ENCODE measurements at regions not wholly inside any gene's neighbourhood (a gene's known extent, or its start where the extent isn't known, plus 50 kb on each side); places are given as distances from the start of the nearest gene placed in this dataset.
"Not testable (repeated sequence)": the region's sequence is repeated elsewhere in the genome, so short reads cannot be mapped to it uniquely, and the experiment has no call there.

GRCh38 chrX:63198693-63199092 lies 152.4 kb downstream of the SPIN4 start:
- TF ChIP-seq SNAI2 (CRISPR knock-in tag; IDR thresholded peaks at IDR 0.05); RARB (CRISPR knock-in tag; IDR thresholded peaks at IDR 0.05); ZFP30 (CRISPR knock-in tag; IDR thresholded peaks at IDR 0.05); ZNF8 (CRISPR knock-in tag; IDR thresholded peaks at IDR 0.05); ZNF565 (CRISPR knock-in tag; conservative IDR thresholded peaks at IDR 0.05; ENCODE audit: low read depth); ZFP3 (CRISPR knock-in tag; IDR thresholded peaks at IDR 0.05); TOX (CRISPR knock-in tag; IDR thresholded peaks at IDR 0.05; ENCODE audit: borderline replicate concordance): not testable (repeated sequence)
- TF ChIP-seq, protein P1, sequence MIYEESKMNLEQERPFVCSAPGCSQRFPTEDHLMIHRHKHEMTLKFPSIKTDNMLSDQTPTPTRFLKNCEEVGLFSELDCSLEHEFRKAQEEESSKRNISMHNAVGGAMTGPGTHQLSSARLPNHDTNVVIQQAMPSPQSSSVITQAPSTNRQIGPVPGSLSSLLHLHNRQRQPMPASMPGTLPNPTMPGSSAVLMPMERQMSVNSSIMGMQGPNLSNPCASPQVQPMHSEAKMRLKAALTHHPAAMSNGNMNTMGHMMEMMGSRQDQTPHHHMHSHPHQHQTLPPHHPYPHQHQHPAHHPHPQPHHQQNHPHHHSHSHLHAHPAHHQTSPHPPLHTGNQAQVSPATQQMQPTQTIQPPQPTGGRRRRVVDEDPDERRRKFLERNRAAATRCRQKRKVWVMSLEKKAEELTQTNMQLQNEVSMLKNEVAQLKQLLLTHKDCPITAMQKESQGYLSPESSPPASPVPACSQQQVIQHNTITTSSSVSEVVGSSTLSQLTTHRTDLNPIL (CRISPR knock-in tag; IDR thresholded peaks at IDR 0.05; ENCODE audit: low read depth), result not testable (repeated sequence)

Measured in SK-N-SH treated with all-trans-retinoic acid at 6 μM for 48 hours (cell line).